ENCODE measurements at regions not wholly inside any gene's neighbourhood (a gene's known extent, or its start where the extent isn't known, plus 50 kb on each side); places are given as distances from the start of the nearest gene placed in this dataset.

DNA sequence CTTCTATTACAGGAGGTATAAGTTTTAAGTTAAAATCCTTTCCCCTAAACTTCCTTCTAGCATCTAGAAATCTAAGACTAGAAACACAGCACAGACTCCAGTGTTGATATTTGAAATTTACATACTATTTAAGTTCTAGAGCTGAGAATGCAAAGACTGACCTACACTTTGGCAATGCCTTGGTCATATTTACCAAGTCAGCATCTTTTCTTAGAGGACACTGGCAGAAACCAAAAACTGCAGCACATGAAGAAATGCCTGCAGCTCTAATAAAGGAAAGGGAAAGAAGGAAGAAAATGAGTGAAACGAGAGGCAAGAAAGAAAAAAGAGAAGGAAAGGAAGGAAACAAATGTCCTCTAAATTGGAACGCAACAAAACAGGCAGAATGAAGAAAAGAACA is 443.7 kb upstream of the RASGEF1B start:
- Histone ChIP-seq H3K27ac (ENCODE audit: low read length) (no peak overlapping the region), H3K4me1 (ENCODE audit: control insufficient read depth, insufficient read depth, low read length) (no peaks in the 10 kb centered on the region), H3K36me3 (ENCODE audit: control insufficient read depth, insufficient read depth, low read length) (no peaks in the 10 kb centered on the region), H3K9me3 (ENCODE audit: control insufficient read depth, insufficient read depth, low read depth, low read length) (no peaks in the 10 kb centered on the region), H3K27me3 (ENCODE audit: control insufficient read depth, insufficient read depth, low read length) (no peaks in the 10 kb centered on the region), H3K4me3 (ENCODE audit: low read depth in 2 of 2, low read length in 2 of 2) (no peak overlapping the region)
- ATAC-seq (no peak), DNase-seq (ENCODE audit: low read depth, low spot score) (no peak)
- CTCF ChIA-PET, result no interaction called here
- TF ChIP-seq SIN3A (IDR thresholded peaks at IDR 0.05; ENCODE audit: borderline replicate concordance, insufficient read depth, low read depth, low read length), result no peak
- no peak for TF ChIP-seq POLR2AphosphoS5 (IDR thresholded peaks at IDR 0.05; ENCODE audit: low read depth, low read length)
- TF ChIP-seq, protein P1, sequence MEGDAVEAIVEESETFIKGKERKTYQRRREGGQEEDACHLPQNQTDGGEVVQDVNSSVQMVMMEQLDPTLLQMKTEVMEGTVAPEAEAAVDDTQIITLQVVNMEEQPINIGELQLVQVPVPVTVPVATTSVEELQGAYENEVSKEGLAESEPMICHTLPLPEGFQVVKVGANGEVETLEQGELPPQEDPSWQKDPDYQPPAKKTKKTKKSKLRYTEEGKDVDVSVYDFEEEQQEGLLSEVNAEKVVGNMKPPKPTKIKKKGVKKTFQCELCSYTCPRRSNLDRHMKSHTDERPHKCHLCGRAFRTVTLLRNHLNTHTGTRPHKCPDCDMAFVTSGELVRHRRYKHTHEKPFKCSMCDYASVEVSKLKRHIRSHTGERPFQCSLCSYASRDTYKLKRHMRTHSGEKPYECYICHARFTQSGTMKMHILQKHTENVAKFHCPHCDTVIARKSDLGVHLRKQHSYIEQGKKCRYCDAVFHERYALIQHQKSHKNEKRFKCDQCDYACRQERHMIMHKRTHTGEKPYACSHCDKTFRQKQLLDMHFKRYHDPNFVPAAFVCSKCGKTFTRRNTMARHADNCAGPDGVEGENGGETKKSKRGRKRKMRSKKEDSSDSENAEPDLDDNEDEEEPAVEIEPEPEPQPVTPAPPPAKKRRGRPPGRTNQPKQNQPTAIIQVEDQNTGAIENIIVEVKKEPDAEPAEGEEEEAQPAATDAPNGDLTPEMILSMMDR (IDR thresholded peaks at IDR 0.05), result no peak
- TF ChIP-seq, protein P2, sequence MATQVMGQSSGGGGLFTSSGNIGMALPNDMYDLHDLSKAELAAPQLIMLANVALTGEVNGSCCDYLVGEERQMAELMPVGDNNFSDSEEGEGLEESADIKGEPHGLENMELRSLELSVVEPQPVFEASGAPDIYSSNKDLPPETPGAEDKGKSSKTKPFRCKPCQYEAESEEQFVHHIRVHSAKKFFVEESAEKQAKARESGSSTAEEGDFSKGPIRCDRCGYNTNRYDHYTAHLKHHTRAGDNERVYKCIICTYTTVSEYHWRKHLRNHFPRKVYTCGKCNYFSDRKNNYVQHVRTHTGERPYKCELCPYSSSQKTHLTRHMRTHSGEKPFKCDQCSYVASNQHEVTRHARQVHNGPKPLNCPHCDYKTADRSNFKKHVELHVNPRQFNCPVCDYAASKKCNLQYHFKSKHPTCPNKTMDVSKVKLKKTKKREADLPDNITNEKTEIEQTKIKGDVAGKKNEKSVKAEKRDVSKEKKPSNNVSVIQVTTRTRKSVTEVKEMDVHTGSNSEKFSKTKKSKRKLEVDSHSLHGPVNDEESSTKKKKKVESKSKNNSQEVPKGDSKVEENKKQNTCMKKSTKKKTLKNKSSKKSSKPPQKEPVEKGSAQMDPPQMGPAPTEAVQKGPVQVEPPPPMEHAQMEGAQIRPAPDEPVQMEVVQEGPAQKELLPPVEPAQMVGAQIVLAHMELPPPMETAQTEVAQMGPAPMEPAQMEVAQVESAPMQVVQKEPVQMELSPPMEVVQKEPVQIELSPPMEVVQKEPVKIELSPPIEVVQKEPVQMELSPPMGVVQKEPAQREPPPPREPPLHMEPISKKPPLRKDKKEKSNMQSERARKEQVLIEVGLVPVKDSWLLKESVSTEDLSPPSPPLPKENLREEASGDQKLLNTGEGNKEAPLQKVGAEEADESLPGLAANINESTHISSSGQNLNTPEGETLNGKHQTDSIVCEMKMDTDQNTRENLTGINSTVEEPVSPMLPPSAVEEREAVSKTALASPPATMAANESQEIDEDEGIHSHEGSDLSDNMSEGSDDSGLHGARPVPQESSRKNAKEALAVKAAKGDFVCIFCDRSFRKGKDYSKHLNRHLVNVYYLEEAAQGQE (IDR thresholded peaks at IDR 0.05; ENCODE audit: insufficient read depth in 1 of 2, low read depth in 2 of 2, low read length in 1 of 2), result no peak
- TF ChIP-seq TCF7L2 (IDR thresholded peaks at IDR 0.05; ENCODE audit: low read depth, low read length), result no peak
- BruUV-seq (replicated peaks), result no TSS peak
- in situ Hi-C loops (cut with HindIII; ENCODE audit: low pct_unique_long_range_greater_than_20kb, low sequenced_read_pairs), result no loop called here
- POLR2A ChIA-PET, result no interaction called here
- intact Hi-C loops (cut with micrococcal nuclease; ENCODE audit: unreplicated experiment), result no loop called here

DNA sequence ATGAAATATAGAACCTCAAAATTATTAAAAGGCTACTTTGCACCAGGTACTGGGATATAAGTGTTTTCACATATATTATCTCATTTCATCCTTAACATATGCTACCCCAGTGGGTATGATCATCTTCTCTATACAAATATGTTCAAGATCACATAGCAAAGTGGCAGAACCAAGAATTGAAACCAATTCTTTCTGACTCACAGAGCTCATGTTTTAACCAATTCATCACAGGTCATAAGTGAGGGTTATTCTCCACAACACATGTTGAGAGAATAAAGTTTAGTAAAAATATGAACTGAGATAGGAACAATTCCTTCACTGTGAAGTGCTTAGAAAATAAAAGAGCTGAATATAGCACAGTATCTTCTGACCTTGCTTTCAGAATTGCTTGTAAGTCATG is 442.9 kb upstream of the RASGEF1B start:
- ChIA-PET POLR2A (no interaction called here), CTCF (no interaction called here)
- in situ Hi-C loops (cut with HindIII; ENCODE audit: low pct_unique_long_range_greater_than_20kb, low sequenced_read_pairs) (no loop called here), intact Hi-C loops (cut with micrococcal nuclease; ENCODE audit: unreplicated experiment) (no loop called here)
- ATAC-seq, result no peak
- Histone ChIP-seq H3K4me1 (ENCODE audit: control insufficient read depth, insufficient read depth, low read length) (no peaks in the 10 kb centered on the region), H3K4me3 (ENCODE audit: low read depth in 2 of 2, low read length in 2 of 2) (no peak overlapping the region), H3K27ac (ENCODE audit: low read length) (no peak overlapping the region), H3K36me3 (ENCODE audit: control insufficient read depth, insufficient read depth, low read length) (no peaks in the 10 kb centered on the region), H3K27me3 (ENCODE audit: control insufficient read depth, insufficient read depth, low read length) (no peaks in the 10 kb centered on the region), H3K9me3 (ENCODE audit: control insufficient read depth, insufficient read depth, low read depth, low read length) (no peaks in the 10 kb centered on the region)
- TF ChIP-seq TCF7L2 (IDR thresholded peaks at IDR 0.05; ENCODE audit: low read depth, low read length) (no peak), SIN3A (IDR thresholded peaks at IDR 0.05; ENCODE audit: borderline replicate concordance, insufficient read depth, low read depth, low read length) (no peak)
- BruUV-seq (replicated peaks), result no TSS peak
- no peak for DNase-seq (ENCODE audit: low read depth, low spot score)

DNA sequence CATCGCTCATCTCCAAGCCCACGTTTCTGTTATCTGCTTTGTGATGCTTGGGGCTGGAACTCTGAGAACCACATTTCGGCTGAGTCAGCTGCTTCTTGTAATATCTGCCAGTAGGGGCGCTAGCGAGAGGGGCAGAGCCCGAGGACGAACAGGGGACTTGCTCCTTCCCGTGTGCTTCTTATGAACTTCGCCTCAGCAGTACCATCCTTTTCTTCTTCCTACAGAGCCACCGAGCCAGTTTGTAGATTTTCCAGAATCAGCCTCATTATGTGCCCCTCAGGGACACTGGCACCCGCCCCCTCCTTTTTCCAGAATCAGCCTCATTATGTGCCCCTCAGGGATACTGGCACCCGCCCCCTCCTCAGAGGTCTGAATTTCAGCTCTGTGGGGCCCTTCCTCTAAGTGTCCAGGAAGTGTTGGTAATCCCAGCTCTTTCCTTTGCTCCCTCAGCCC is 441.7 kb upstream of the RASGEF1B start:
- Histone ChIP-seq H3K4me1 (ENCODE audit: control insufficient read depth, insufficient read depth, low read length) (no peaks in the 10 kb centered on the region), H3K36me3 (ENCODE audit: control insufficient read depth, insufficient read depth, low read length) (no peaks in the 10 kb centered on the region), H3K27me3 (ENCODE audit: control insufficient read depth, insufficient read depth, low read length) (no peaks in the 10 kb centered on the region), H3K9me3 (ENCODE audit: control insufficient read depth, insufficient read depth, low read depth, low read length) (no peaks in the 10 kb centered on the region), H3K27ac (ENCODE audit: low read length) (no peak overlapping the region), H3K4me3 (ENCODE audit: low read depth in 2 of 2, low read length in 2 of 2) (no peak overlapping the region)
- ATAC-seq, result no peak
- ChIA-PET CTCF (interaction anchor here (0.7 kb wide), 1 partner anchor 1211 kb away, joined by 3 read pairs; no protein-coding TSS in a partner anchor), POLR2A (no interaction called here)
- BruUV-seq (replicated peaks), result no TSS peak
- TF ChIP-seq, protein P1 (IDR thresholded peaks at IDR 0.05), result peak; percentile 73
- TF ChIP-seq TCF7L2 (IDR thresholded peaks at IDR 0.05; ENCODE audit: low read depth, low read length), result no peak
- intact Hi-C loops (cut with micrococcal nuclease; ENCODE audit: unreplicated experiment) (no loop called here), in situ Hi-C loops (cut with HindIII; ENCODE audit: low pct_unique_long_range_greater_than_20kb, low sequenced_read_pairs) (no loop called here)
- DNase-seq (ENCODE audit: low read depth, low spot score), result peak; percentile 12

All from Panc1 (cell line).